Left lung (tissue), 4 donors: ENCODE measurements at regions not wholly inside any gene's neighbourhood (a gene's known extent, or its start where the extent isn't known, plus 50 kb on each side); places are given as distances from the start of the nearest gene placed in this dataset.
A peak's percentile ranks its signal among the peaks of the same experiment; 100 is the strongest.

Source experiments
- ATAC-seq: fragments of 200-7000 bp; cut with Tn5 transposase; one replicate; pipeline ENCODE4 v1.9.1; 2020; ENCODE audit warnings: moderate library complexity
- DNase-seq, 4 donors: peaks; one replicate each; pipeline ENCODE4 v3.0.0-alpha.2; 2013 to 2020
- H3K27ac ChIP-seq, 2 donors: fragments of 200-600 bp; sonication (generic) in 1 of 2; one replicate each; pipeline versions ENCODE4 v1.5.0 to v1.8.0; 2020 to 2021
- H3K27me3 ChIP-seq, 2 donors: fragments of 200-600 bp; sonication (generic) in 1 of 2; one replicate each; pipeline versions ENCODE4 v1.5.0 to v1.8.0; 2020 to 2021
- H3K36me3 ChIP-seq, 2 donors: fragments of 200-600 bp; sonication (generic) in 1 of 2; one replicate each; pipeline versions ENCODE4 v1.5.0 to v1.8.0; 2020 to 2021
- H3K4me1 ChIP-seq, 2 donors: fragments of 200-600 bp; one replicate each; pipeline ENCODE4 v1.8.0; 2021
- H3K4me3 ChIP-seq, 2 donors: fragments of 200-600 bp; sonication (generic) in 1 of 2; one replicate each; pipeline versions ENCODE4 v1.5.0 to v1.8.0; 2020 to 2021; ENCODE audit warnings: mild to moderate bottlenecking in 1 of 2
- H3K9me3 ChIP-seq, 2 donors: fragments of 200-600 bp; sonication (generic) in 1 of 2; one replicate each; pipeline versions ENCODE4 v1.5.0 to v1.8.0; 2020 to 2021
- CTCF ChIP-seq, 2 donors: fragments of 200-600 bp; sonication (generic) in 1 of 2; IDR thresholded peaks; one replicate each; pipeline versions ENCODE4 v1.5.0 to v1.8.0; 2021; ENCODE audit warnings: antibody characterized with exemption in 2 of 2
- intact Hi-C, 2 donors: fragments of 100-400 bp; cut with DNase I; formaldehyde crosslinking; loops; one replicate each; pipeline versions ENCODE4 v1.11.2 to v1.14.2; 2022
- donor health status: DM: no; HTN: yes; CAD: no.
- donor health status: DM: no; HTN: no; CAD: no.

GRCh38 chr9:115386963-115387770, 269.2 kb upstream of the TNC start:
- no peaks in the 10 kb centered on the region for H3K36me3 ChIP-seq
- no peak for ATAC-seq
- intact Hi-C loops: no loop called here
- H3K9me3 ChIP-seq: peaks cover 0 to 24% of the 10 kb centered on the region in 2 donors
- H3K27me3 ChIP-seq: no peaks in the 10 kb centered on the region
- H3K4me1 ChIP-seq: no peaks in the 10 kb centered on the region
- no peak for TF ChIP-seq CTCF (IDR thresholded peaks at IDR 0.05)
- no peak overlapping the region for H3K27ac ChIP-seq
- no peak overlapping the region for H3K4me3 ChIP-seq
- no peak for DNase-seq

- DNase-seq (no peak), ATAC-seq (no peak)
- intact Hi-C loops: no loop called here
Measured at GRCh38 chr9:115391168-115391825, 273.3 kb upstream of the TNC start.

GRCh38 chr9:115393976-115394775, 276.2 kb upstream of the TNC start:
- TF ChIP-seq CTCF (IDR thresholded peaks at IDR 0.05): no peak
- no peaks in the 10 kb centered on the region for H3K9me3 ChIP-seq
- peaks cover 0 to 3% of the 10 kb centered on the region in 2 donors for H3K4me1 ChIP-seq
- H3K27ac ChIP-seq: no peak overlapping the region
- intact Hi-C loops: no loop called here
- ATAC-seq: no peak
- no peaks in the 10 kb centered on the region for H3K36me3 ChIP-seq
- H3K4me3 ChIP-seq: no peak overlapping the region
- no peaks in the 10 kb centered on the region for H3K27me3 ChIP-seq
- no peak for DNase-seq

More at GRCh38 chr9:115391168-115391825, 273.3 kb upstream of the TNC start:
- Histone ChIP-seq H3K4me3 (no peak overlapping the region), H3K9me3 (no peaks in the 10 kb centered on the region), H3K36me3 (no peaks in the 10 kb centered on the region), H3K27ac (no peak overlapping the region), H3K27me3 (no peaks in the 10 kb centered on the region), H3K4me1 (peaks cover 0 to 3% of the 10 kb centered on the region in 2 donors)
- TF ChIP-seq CTCF (IDR thresholded peaks at IDR 0.05): no peak

GRCh38 chr9:115395511-115396021, 277.6 kb upstream of the TNC start:
- ATAC-seq (peak; percentile 56), DNase-seq (peak in 1 of 4 donors; percentile 18)
- Histone ChIP-seq H3K4me3 (no peak overlapping the region), H3K4me1 (peaks cover 0 to 3% of the 10 kb centered on the region in 2 donors), H3K36me3 (no peaks in the 10 kb centered on the region), H3K27ac (no peak overlapping the region), H3K9me3 (no peaks in the 10 kb centered on the region), H3K27me3 (no peaks in the 10 kb centered on the region)
- intact Hi-C loops: no loop called here
- no peak for TF ChIP-seq CTCF (IDR thresholded peaks at IDR 0.05)
